Brain microvascular endothelial cell (primary cell): ENCODE measurements at regions not wholly inside any gene's neighbourhood (a gene's known extent, or its start where the extent isn't known, plus 50 kb on each side); places are given as distances from the start of the nearest gene placed in this dataset.

ENCODE experiments used
- DNase-seq: peaks from one replicate; pipeline ENCODE4 v3.0.0-alpha.2; 2020
- H3K27ac ChIP-seq: fragments of 250-450 bp; sonication (Bioruptor Pico); 2 replicates; pipeline ENCODE4 v1.5.1; 2020; ENCODE audit warnings: mild to moderate bottlenecking, moderate library complexity
- H3K27me3 ChIP-seq: fragments of 250-450 bp; sonication (Bioruptor Pico); replicated peaks from 2 replicates; pipeline ENCODE4 v1.5.1; 2020; ENCODE audit warnings: mild to moderate bottlenecking
- H3K36me3 ChIP-seq: fragments of 250-450 bp; sonication (Bioruptor Pico); replicated peaks from 2 replicates; pipeline ENCODE4 v1.5.1; 2020; ENCODE audit warnings: mild to moderate bottlenecking
- H3K4me3 ChIP-seq: 2 replicates; pipeline ENCODE4 v1.5.1; 2011; ENCODE audit warnings: low read depth, mild to moderate bottlenecking, control low read depth, low read length, moderate library complexity
- CTCF ChIP-seq: IDR thresholded peaks from 2 replicates; pipeline ENCODE4 v1.5.1; 2011; ENCODE audit warnings: low read depth, mild to moderate bottlenecking, moderate library complexity, low read length, control low read depth, inconsistent platforms; ENCODE audit errors: missing control alignments
- in situ Hi-C: cut with HindIII; loops from 2 replicates; pipeline ENCODE4 v1.10.0; 2017; ENCODE audit warnings: low sequenced_read_pairs, low pct_ligation_motif_present

- in situ Hi-C loops = no loop called here
- TF ChIP-seq CTCF = no peak
- no peaks in the 10 kb centered on the region for H3K36me3 ChIP-seq
Observed at GRCh38 chr5:24735284-24735683, 90.5 kb upstream of the CDH10 start.

GRCh38 chr5:24732184-24732583, 87.4 kb upstream of the CDH10 start:
- H3K27ac ChIP-seq = no peak overlapping the region
- H3K27me3 ChIP-seq = no peaks in the 10 kb centered on the region
- in situ Hi-C loops = no loop called here
- no peaks in the 10 kb centered on the region for H3K36me3 ChIP-seq
- TF ChIP-seq CTCF = no peak
- DNase-seq = no peak
- H3K4me3 ChIP-seq = no peak overlapping the region

More at GRCh38 chr5:24735284-24735683, 90.5 kb upstream of the CDH10 start:
- DNase-seq = no peak
- H3K27me3 ChIP-seq = no peaks in the 10 kb centered on the region
- no peak overlapping the region for H3K27ac ChIP-seq
- H3K4me3 ChIP-seq = no peak overlapping the region

- H3K27ac ChIP-seq = no peak overlapping the region
- in situ Hi-C loops = no loop called here
- DNase-seq = no peak
- H3K27me3 ChIP-seq = no peaks in the 10 kb centered on the region
- H3K36me3 ChIP-seq = no peaks in the 10 kb centered on the region
- no peak overlapping the region for H3K4me3 ChIP-seq
- no peak for TF ChIP-seq CTCF
Observed at GRCh38 chr5:24720743-24721142, 76.0 kb upstream of the CDH10 start.

GRCh38 chr5:24714746-24715145, 70.0 kb upstream of the CDH10 start:
- in situ Hi-C loops = no loop called here
- Histone ChIP-seq H3K27me3 (no peaks in the 10 kb centered on the region), H3K27ac (no peak overlapping the region), H3K4me3 (no peak overlapping the region), H3K36me3 (no peaks in the 10 kb centered on the region)
- TF ChIP-seq CTCF = no peak
- DNase-seq = no peak

GRCh38 chr5:24712947-24713346, 68.2 kb upstream of the CDH10 start:
- no peak for DNase-seq
- TF ChIP-seq CTCF = no peak
- Histone ChIP-seq H3K36me3 (no peaks in the 10 kb centered on the region), H3K4me3 (no peak overlapping the region), H3K27ac (no peak overlapping the region), H3K27me3 (no peaks in the 10 kb centered on the region)
- in situ Hi-C loops = no loop called here

- no peaks in the 10 kb centered on the region for H3K27me3 ChIP-seq
- in situ Hi-C loops = no loop called here
- no peak overlapping the region for H3K4me3 ChIP-seq
- no peak for DNase-seq
- no peak for TF ChIP-seq CTCF
- no peaks in the 10 kb centered on the region for H3K36me3 ChIP-seq
- H3K27ac ChIP-seq = no peak overlapping the region
Observed at GRCh38 chr5:24712047-24712446, 67.3 kb upstream of the CDH10 start.
